Thoracic aorta (tissue), 2 donors: ENCODE measurements at regions not wholly inside any gene's neighbourhood (a gene's known extent, or its start where the extent isn't known, plus 50 kb on each side); places are given as distances from the start of the nearest gene placed in this dataset.

Experiments used
- ATAC-seq: fragments of 150-250 bp; one replicate; pipeline ENCODE4 v1.8.0; 2017; ENCODE audit warnings: low read depth; ENCODE audit not compliant: insufficient number of reproducible peaks, low FRiP score
- DNase-seq: peaks from one replicate; pipeline ENCODE4 v3.0.0-alpha.2; 2020; ENCODE audit warnings: low spot score
- H3K27ac ChIP-seq, 2 donors: fragments of 200-600 bp; sonication (generic); 1 replicate in 1 of 2; 2 replicates in 1 of 2; pipeline ENCODE4 v1.5.1; 2016; ENCODE audit warnings: mild to moderate bottlenecking in 2 of 2, moderate library complexity in 2 of 2
- H3K27me3 ChIP-seq: fragments of 200-600 bp; sonication (generic); replicated peaks from 2 replicates; pipeline ENCODE4 v1.6.0; 2016; ENCODE audit warnings: mild to moderate bottlenecking; ENCODE audit not compliant: insufficient read depth
- H3K36me3 ChIP-seq: fragments of 200-600 bp; sonication (generic); one replicate; pipeline ENCODE4 v1.5.1; 2016
- H3K4me1 ChIP-seq, 2 donors: fragments of 200-600 bp; sonication (generic); 1 replicate in 1 of 2; 2 replicates in 1 of 2; pipeline versions ENCODE4 v1.5.1 to v1.6.0; 2016; ENCODE audit warnings: low read depth in 2 of 2, mild to moderate bottlenecking in 1 of 2; ENCODE audit not compliant: control insufficient read depth in 1 of 2
- H3K4me3 ChIP-seq: fragments of 200-600 bp; sonication (generic); 2 replicates; pipeline ENCODE4 v1.5.1; 2016; ENCODE audit warnings: mild to moderate bottlenecking
- H3K9me3 ChIP-seq: fragments of 200-600 bp; sonication (generic); 2 replicates; pipeline ENCODE4 v1.5.1; 2016
- TF ChIP-seq, protein P1 (sequence below): fragments of 200-600 bp; sonication (generic); IDR thresholded peaks from one replicate; pipeline ENCODE4 v1.5.1; 2019; ENCODE audit warnings: antibody characterized with exemption

GRCh38 chr14:22513066-22513812, 75.8 kb downstream of the DAD1 start:
- H3K4me3 ChIP-seq: no peak overlapping the region
- peak overlapping the region; percentile 20 to 61 for H3K27ac ChIP-seq
- peaks cover 48 to 58% of the 10 kb centered on the region in 2 donors for H3K4me1 ChIP-seq
- TF ChIP-seq, protein P1, sequence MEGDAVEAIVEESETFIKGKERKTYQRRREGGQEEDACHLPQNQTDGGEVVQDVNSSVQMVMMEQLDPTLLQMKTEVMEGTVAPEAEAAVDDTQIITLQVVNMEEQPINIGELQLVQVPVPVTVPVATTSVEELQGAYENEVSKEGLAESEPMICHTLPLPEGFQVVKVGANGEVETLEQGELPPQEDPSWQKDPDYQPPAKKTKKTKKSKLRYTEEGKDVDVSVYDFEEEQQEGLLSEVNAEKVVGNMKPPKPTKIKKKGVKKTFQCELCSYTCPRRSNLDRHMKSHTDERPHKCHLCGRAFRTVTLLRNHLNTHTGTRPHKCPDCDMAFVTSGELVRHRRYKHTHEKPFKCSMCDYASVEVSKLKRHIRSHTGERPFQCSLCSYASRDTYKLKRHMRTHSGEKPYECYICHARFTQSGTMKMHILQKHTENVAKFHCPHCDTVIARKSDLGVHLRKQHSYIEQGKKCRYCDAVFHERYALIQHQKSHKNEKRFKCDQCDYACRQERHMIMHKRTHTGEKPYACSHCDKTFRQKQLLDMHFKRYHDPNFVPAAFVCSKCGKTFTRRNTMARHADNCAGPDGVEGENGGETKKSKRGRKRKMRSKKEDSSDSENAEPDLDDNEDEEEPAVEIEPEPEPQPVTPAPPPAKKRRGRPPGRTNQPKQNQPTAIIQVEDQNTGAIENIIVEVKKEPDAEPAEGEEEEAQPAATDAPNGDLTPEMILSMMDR: no peak
- no peaks in the 10 kb centered on the region for H3K9me3 ChIP-seq
- ATAC-seq (no peak), DNase-seq (no peak)
- H3K36me3 ChIP-seq: no peaks in the 10 kb centered on the region
- no peaks in the 10 kb centered on the region for H3K27me3 ChIP-seq

GRCh38 chr14:22512106-22512814, 76.8 kb downstream of the DAD1 start:
- H3K27me3 ChIP-seq: no peaks in the 10 kb centered on the region
- peaks cover 48 to 58% of the 10 kb centered on the region in 2 donors for H3K4me1 ChIP-seq
- DNase-seq: no peak
- TF ChIP-seq, protein P1: no peak
- no peaks in the 10 kb centered on the region for H3K9me3 ChIP-seq
- no peak overlapping the region for H3K4me3 ChIP-seq
- no peaks in the 10 kb centered on the region for H3K36me3 ChIP-seq
- ATAC-seq: no peak
- H3K27ac ChIP-seq: peak overlapping the region in 1 of 2 donors; percentile 20

DNA sequence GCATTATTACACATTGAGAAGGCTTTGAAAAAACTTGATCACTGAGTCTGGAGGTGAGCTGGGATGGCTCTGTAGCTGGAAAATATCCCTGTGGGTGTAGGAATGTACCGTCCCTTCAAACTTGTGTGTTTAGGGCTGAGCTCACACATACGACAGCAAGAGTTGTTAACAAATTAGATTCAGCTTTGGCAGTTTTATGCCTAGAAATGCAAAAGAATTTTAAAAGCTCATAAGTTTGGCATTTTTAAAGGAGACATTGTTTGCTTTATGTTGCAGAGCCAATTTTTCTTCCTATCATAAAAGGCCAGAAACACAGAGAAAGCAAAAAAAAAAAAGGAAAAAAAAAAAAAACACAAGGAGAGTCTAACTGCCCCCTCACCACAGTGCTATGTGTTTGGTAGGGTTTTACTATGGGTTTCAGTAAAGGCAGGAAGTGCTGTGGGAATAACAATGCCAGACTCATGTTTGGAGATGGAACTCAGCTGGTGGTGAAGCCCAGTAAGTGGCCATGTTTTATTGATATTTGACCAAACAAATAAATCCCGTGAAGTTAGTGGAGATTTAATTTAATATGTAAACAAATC, 78.4 kb downstream of the DAD1 start:
- TF ChIP-seq, protein P1: no peak
- H3K4me3 ChIP-seq: no peak overlapping the region
- no peaks in the 10 kb centered on the region for H3K27me3 ChIP-seq
- no peak overlapping the region for H3K27ac ChIP-seq
- ATAC-seq: no peak
- no peak for DNase-seq
- no peaks in the 10 kb centered on the region for H3K9me3 ChIP-seq
- no peaks in the 10 kb centered on the region for H3K36me3 ChIP-seq
- H3K4me1 ChIP-seq: peaks cover 39 to 51% of the 10 kb centered on the region in 2 donors

GRCh38 chr14:22509751-22510300, 79.2 kb downstream of the DAD1 start:
- no peak overlapping the region for H3K27ac ChIP-seq
- H3K4me3 ChIP-seq: no peak overlapping the region
- H3K9me3 ChIP-seq: no peaks in the 10 kb centered on the region
- DNase-seq (no peak), ATAC-seq (no peak)
- H3K4me1 ChIP-seq: peaks cover 31 to 43% of the 10 kb centered on the region in 2 donors
- no peaks in the 10 kb centered on the region for H3K36me3 ChIP-seq
- TF ChIP-seq, protein P1: no peak
- no peaks in the 10 kb centered on the region for H3K27me3 ChIP-seq
